ENCODE measurements at regions not wholly inside any gene's neighbourhood (a gene's known extent, or its start where the extent isn't known, plus 50 kb on each side); places are given as distances from the start of the nearest gene placed in this dataset.

DNA sequence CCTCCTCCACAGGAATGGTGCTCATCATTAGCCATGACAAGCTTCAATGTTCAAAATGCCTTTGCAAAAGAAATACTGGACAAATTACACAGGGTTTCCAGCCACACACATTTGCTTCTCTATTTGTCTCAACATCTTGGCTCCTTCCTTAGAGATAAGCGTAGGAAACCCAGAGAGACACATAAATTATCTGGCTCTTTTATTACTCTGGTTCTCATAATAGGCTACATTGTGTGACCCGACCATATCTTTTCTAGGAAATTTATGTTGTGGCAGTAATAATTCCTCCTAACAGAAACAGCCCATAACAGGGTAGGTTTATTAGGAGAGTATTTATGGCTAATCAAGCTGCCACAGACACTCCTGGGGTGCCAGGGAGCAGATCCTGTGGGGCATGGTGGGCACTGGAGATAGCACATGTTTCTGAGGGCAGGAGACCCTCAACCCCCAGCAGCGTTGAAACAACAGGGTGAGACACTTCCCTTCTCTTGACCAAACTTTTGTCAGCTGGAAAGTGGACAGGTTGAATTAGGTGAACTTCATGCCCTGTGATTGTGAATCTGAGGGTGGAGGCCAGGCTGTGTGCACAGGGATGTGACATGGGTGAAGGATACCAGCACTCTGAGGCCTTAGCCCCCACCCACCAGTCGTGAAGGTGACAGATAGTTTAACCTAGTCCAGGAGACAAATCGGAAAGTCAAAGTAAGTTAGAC, 295.9 kb upstream of the ZNF32 start:
- TF ChIP-seq FOXP2 (optimal IDR thresholded peaks at IDR 0.05; ENCODE audit: borderline replicate concordance, extremely low read depth, extremely low read length, insufficient read depth) (no peak), SIN3A (IDR thresholded peaks at IDR 0.05; ENCODE audit: borderline replicate concordance, insufficient read depth, low read length) (no peak), POLR2AphosphoS5 (IDR thresholded peaks at IDR 0.05; ENCODE audit: low read depth, low read length) (no peak), TAF1 (IDR thresholded peaks at IDR 0.05; ENCODE audit: borderline replicate concordance, insufficient read depth, low read length) (no peak)
- TF ChIP-seq, protein P1, sequence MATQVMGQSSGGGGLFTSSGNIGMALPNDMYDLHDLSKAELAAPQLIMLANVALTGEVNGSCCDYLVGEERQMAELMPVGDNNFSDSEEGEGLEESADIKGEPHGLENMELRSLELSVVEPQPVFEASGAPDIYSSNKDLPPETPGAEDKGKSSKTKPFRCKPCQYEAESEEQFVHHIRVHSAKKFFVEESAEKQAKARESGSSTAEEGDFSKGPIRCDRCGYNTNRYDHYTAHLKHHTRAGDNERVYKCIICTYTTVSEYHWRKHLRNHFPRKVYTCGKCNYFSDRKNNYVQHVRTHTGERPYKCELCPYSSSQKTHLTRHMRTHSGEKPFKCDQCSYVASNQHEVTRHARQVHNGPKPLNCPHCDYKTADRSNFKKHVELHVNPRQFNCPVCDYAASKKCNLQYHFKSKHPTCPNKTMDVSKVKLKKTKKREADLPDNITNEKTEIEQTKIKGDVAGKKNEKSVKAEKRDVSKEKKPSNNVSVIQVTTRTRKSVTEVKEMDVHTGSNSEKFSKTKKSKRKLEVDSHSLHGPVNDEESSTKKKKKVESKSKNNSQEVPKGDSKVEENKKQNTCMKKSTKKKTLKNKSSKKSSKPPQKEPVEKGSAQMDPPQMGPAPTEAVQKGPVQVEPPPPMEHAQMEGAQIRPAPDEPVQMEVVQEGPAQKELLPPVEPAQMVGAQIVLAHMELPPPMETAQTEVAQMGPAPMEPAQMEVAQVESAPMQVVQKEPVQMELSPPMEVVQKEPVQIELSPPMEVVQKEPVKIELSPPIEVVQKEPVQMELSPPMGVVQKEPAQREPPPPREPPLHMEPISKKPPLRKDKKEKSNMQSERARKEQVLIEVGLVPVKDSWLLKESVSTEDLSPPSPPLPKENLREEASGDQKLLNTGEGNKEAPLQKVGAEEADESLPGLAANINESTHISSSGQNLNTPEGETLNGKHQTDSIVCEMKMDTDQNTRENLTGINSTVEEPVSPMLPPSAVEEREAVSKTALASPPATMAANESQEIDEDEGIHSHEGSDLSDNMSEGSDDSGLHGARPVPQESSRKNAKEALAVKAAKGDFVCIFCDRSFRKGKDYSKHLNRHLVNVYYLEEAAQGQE (IDR thresholded peaks at IDR 0.05; ENCODE audit: insufficient read depth in 1 of 2, low read depth in 2 of 2, low read length in 2 of 2), result no peak

DNA sequence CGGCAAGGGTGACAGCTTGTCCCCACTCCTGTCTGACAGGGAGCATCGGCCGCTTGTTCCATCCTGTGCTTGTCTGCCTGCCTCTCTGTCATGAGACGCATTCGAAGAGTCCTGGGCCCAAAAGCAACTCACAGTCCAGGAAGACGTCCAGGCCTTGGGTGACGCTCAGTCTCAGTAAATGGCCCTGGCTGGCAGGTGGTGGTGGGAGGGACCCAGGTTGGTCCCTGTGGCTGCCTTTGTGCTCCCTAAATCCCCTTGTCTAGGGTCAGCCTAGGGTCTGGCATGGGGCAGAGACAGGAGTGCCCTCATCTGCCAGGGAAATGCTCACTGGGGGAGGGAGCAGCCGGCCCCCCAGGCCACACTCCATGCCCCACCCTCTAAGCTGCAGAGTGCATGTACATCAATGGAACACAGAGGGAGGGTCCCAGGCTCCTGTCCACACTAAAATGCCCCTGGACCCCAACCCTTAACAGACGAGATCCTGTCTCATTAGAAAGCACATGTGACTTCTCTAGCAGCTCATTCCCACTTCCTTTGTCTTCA, 295.2 kb upstream of the ZNF32 start:
- no peak for TF ChIP-seq TAF1 (IDR thresholded peaks at IDR 0.05; ENCODE audit: borderline replicate concordance, insufficient read depth, low read length)
- TF ChIP-seq, protein P1 (IDR thresholded peaks at IDR 0.05; ENCODE audit: insufficient read depth in 1 of 2, low read depth in 2 of 2, low read length in 2 of 2), result no peak
- no peak for TF ChIP-seq POLR2AphosphoS5 (IDR thresholded peaks at IDR 0.05; ENCODE audit: low read depth, low read length)
- no peak for TF ChIP-seq SIN3A (IDR thresholded peaks at IDR 0.05; ENCODE audit: borderline replicate concordance, insufficient read depth, low read length)
- TF ChIP-seq FOXP2 (optimal IDR thresholded peaks at IDR 0.05; ENCODE audit: borderline replicate concordance, extremely low read depth, extremely low read length, insufficient read depth), result no peak

DNA sequence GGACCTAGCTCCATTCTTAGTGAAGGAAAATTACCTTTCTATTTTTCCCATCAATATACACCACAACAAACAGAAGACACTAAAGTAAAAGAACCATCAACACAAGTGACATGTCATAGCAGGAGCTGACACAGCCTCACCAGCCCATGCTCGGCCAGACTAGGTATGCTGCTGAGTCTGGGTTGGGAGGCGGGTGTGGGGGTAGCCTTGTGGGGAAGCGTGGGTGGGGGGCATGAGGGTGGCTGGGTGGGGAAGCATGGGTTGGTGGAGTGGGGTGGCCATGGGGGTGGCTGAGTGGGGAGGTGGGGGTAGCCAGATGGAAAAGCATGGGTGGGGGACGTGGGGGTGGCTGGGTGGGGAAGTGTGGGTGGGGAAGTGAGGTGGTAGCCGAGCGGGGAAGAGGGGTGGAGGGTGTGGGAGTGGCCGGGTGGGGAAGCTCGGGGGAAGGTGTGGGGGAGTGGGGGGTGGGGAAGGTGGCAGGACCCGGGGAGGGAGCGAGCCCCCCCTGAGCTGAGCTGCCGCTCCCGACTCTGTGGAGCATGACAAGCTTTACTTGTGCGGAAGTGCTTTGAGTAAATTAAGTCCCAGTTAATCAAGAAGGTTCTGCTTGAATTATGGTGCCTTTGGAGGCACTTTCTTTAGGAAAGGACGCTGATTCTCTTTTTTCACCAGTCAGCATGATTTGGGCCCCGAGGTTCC, 294.6 kb upstream of the ZNF32 start:
- TF ChIP-seq POLR2AphosphoS5 (IDR thresholded peaks at IDR 0.05; ENCODE audit: low read depth, low read length), result no peak
- no peak for TF ChIP-seq SIN3A (IDR thresholded peaks at IDR 0.05; ENCODE audit: borderline replicate concordance, insufficient read depth, low read length)
- TF ChIP-seq, protein P1 (IDR thresholded peaks at IDR 0.05; ENCODE audit: insufficient read depth in 1 of 2, low read depth in 2 of 2, low read length in 2 of 2), result no peak
- TF ChIP-seq FOXP2 (optimal IDR thresholded peaks at IDR 0.05; ENCODE audit: borderline replicate concordance, extremely low read depth, extremely low read length, insufficient read depth), result no peak
- TF ChIP-seq TAF1 (IDR thresholded peaks at IDR 0.05; ENCODE audit: borderline replicate concordance, insufficient read depth, low read length), result no peak

DNA sequence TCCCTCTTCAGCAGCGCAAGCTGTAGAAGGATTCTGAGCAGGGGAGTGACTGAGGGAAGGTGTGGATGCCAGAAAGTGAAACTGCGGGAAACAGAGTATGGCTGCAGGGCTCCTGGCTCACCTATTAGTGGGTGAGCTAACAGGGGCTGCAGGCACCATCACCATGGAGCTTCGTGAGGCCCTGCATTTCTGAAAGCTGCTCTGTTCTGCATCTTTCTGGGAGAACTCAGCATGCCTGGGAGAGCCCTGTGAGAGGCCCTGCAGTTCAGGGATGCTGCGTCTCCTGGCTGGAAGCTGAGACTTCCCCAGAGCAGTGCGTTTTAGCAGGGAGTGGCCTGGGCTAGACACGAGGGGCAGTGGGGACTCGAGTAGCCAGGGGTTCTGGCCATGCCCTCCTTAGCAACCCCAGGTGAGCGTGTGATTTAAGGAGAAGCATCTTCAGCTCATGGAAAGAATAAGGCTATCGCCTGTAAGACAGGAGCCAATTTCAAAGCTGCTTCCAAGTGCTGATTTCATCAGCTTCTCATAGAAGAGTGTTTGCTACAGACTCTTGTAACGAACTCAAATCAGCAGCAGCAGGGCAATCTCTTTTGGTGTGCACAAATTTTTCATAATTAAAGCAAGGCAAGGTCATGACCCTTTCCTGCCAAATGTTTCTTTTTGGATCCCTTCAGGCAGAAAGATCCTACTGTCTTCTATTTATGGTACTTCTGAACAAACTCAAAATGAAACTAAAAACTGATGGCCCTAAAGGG, 293.6 kb upstream of the ZNF32 start:
- TF ChIP-seq SIN3A (IDR thresholded peaks at IDR 0.05; ENCODE audit: borderline replicate concordance, insufficient read depth, low read length) (no peak), FOXP2 (optimal IDR thresholded peaks at IDR 0.05; ENCODE audit: borderline replicate concordance, extremely low read depth, extremely low read length, insufficient read depth) (no peak), TAF1 (IDR thresholded peaks at IDR 0.05; ENCODE audit: borderline replicate concordance, insufficient read depth, low read length) (no peak), POLR2AphosphoS5 (IDR thresholded peaks at IDR 0.05; ENCODE audit: low read depth, low read length) (no peak)
- TF ChIP-seq, protein P1 (IDR thresholded peaks at IDR 0.05; ENCODE audit: insufficient read depth in 1 of 2, low read depth in 2 of 2, low read length in 2 of 2), result no peak
